H1 (cell line): ENCODE measurements at regions not wholly inside any gene's neighbourhood (a gene's known extent, or its start where the extent isn't known, plus 50 kb on each side); places are given as distances from the start of the nearest gene placed in this dataset.
A peak's percentile ranks its signal among the peaks of the same experiment; 100 is the strongest.

ENCODE experiments used
- CHD1 ChIP-seq: IDR thresholded peaks from 2 replicates; pipeline ENCODE4 v1.6.1; 2012; ENCODE audit warnings: low read depth, low read length, improper control_type of control experiment
- FOSL1 ChIP-seq: IDR thresholded peaks from 2 replicates; pipeline ENCODE4 v1.6.1; 2011; ENCODE audit warnings: mild to moderate bottlenecking, low read depth, low read length, moderate library complexity; ENCODE audit not compliant: insufficient read depth
- HDAC2 ChIP-seq, 2 experiments: fragments of 300-600 bp in 1 of 2; sonication (generic) in 1 of 2; IDR thresholded peaks; 2 replicates each; pipeline ENCODE4 v1.6.1; 2011 to 2012; ENCODE audit warnings: low read depth in 2 of 2, low read length in 2 of 2, mild to moderate bottlenecking in 2 of 2, moderate library complexity in 2 of 2, borderline replicate concordance in 1 of 2, inconsistent platforms in 1 of 2
- HDAC6 ChIP-seq: IDR thresholded peaks from one replicate; pipeline ENCODE4 v1.7.1; 2012; ENCODE audit warnings: low read depth, mild to moderate bottlenecking, inconsistent platforms, low read length, moderate library complexity
- KDM1A ChIP-seq: fragments of 200-600, 300-600 bp; sonication (generic); IDR thresholded peaks from 2 replicates; pipeline ENCODE4 v1.7.1; 2016; ENCODE audit warnings: mild to moderate bottlenecking, low read length, borderline replicate concordance
- MAFK ChIP-seq: IDR thresholded peaks from 2 replicates; pipeline ENCODE4 v1.6.1; 2012; ENCODE audit warnings: low read depth, mild to moderate bottlenecking, improper control_type of control experiment, low read length
- NANOG ChIP-seq: IDR thresholded peaks from 2 replicates; pipeline ENCODE4 v1.6.1; 2011; ENCODE audit warnings: low read length, low read depth, mild to moderate bottlenecking, inconsistent platforms; ENCODE audit not compliant: insufficient read depth, poor library complexity, severe bottlenecking
- RFX5 ChIP-seq: IDR thresholded peaks from 2 replicates; pipeline ENCODE4 v1.6.1; 2011; ENCODE audit warnings: low read depth, low read length, improper control_type of control experiment, borderline replicate concordance
- RNF2 ChIP-seq: fragments of 200-900, 300-1000 bp; sonication (generic); IDR thresholded peaks from 2 replicates; pipeline ENCODE4 v1.7.1; 2016; ENCODE audit warnings: borderline replicate concordance, low read depth, mild to moderate bottlenecking, antibody characterized with exemption, low read length; ENCODE audit not compliant: poor library complexity, severe bottlenecking; ENCODE audit errors: missing control alignments
- SP2 ChIP-seq: IDR thresholded peaks from 2 replicates; pipeline ENCODE4 v1.6.1; 2012; ENCODE audit warnings: mild to moderate bottlenecking, low read length, inconsistent platforms
- SRF ChIP-seq: IDR thresholded peaks from 2 replicates; pipeline ENCODE4 v1.6.1; 2011; ENCODE audit warnings: mild to moderate bottlenecking, low read depth, low read length, moderate library complexity
- TAF7 ChIP-seq: optimal IDR thresholded peaks from 2 replicates; pipeline ENCODE3; 2011; ENCODE audit warnings: low read depth, mild to moderate bottlenecking, inconsistent platforms, low read length, moderate library complexity, borderline replicate concordance
- TBP ChIP-seq: IDR thresholded peaks from 2 replicates; pipeline ENCODE4 v1.6.1; 2011; ENCODE audit warnings: low read depth, low read length, improper control_type of control experiment
- TEAD4 ChIP-seq: IDR thresholded peaks from 2 replicates; pipeline ENCODE4 v1.6.1; 2012; ENCODE audit warnings: low read depth, low read length, inconsistent platforms, mixed read lengths
- ZNF274 ChIP-seq: IDR thresholded peaks from 2 replicates; pipeline ENCODE4 v1.7.0; 2012; ENCODE audit warnings: low read length, borderline replicate concordance; ENCODE audit errors: extremely low read depth
- TF ChIP-seq, protein P1 (sequence below): IDR thresholded peaks from 2 replicates; pipeline ENCODE4 v1.6.1; 2011; ENCODE audit warnings: low read depth, mild to moderate bottlenecking, low read length; ENCODE audit not compliant: insufficient read depth
- TF ChIP-seq, protein P2 (sequence below): IDR thresholded peaks from 2 replicates; pipeline ENCODE4 v1.6.1; 2012; ENCODE audit warnings: inconsistent platforms
- TF ChIP-seq, protein P3 (sequence below): IDR thresholded peaks from 2 replicates; pipeline ENCODE4 v1.6.1; 2011; ENCODE audit warnings: low read length, improper control_type of control experiment
- TF ChIP-seq, protein P4 (sequence below): IDR thresholded peaks from 2 replicates; pipeline ENCODE4 v1.6.1; 2012; ENCODE audit warnings: low read length, inconsistent platforms

DNA sequence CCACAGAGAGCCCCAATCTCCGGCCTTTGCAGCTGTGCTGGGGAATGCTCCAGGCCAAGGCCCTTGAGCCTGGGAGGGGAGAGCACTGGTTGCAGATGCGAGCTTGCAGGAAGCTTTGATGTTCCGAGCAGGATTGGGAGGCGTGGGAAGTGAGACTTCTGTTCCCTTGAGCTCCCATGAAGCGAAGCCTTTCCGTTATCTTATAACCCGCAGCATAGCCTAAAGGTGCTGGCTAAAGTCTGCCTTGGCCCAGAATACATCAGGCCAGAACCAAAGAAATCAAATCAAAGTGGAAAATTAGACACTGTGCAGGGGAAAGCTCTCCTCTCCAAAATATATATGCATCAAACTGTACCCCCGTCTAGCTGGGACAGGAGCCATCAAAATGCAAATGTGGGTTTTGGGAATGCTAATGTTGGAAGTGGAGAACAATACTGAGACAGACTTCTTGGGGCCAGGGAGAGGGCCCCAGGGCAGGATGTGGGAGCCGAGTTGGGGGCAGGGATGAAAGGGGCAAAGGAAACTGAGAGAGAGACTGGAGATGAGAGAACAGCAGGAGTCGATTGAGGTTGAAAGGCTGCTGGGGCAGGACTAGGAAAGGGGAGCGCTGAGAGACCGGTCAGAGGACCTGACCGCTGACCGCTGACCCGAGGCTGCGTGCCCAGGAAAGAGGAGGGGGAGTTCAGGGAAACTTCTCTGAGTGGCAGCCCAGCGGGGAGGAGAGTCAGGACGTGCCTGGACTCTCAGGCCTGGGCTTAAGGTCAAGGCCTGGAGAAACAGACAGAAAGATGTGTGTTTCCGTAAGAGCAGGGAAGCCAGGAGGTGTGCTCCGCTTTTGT lies 152.2 kb upstream of the PARP11 start (continued):
- TF ChIP-seq, protein P1, sequence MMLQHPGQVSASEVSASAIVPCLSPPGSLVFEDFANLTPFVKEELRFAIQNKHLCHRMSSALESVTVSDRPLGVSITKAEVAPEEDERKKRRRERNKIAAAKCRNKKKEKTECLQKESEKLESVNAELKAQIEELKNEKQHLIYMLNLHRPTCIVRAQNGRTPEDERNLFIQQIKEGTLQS = no peak
- TF ChIP-seq HDAC6 (no peak), TAF7 (peak; percentile 52), MAFK (no peak), TBP (0 out of 2 replicates have a peak, but pooled peaks have one; percentile 33), ZNF274 (no peak), RFX5 (no peak), CHD1 (no peak), NANOG (peak; percentile 93), FOSL1 (no peak), TEAD4 (no peak), SRF (no peak), RNF2 (peak; percentile 9), KDM1A (peak; percentile 98), SP2 (no peak), HDAC2 (IDR thresholded peaks at IDR 0.05; ENCODE audit: borderline replicate concordance in 1 of 2, low read depth in 2 of 2, low read length in 2 of 2) (peak; percentile 9 to 96; a peak in 2 of 4 replicates)
- TF ChIP-seq, protein P2, sequence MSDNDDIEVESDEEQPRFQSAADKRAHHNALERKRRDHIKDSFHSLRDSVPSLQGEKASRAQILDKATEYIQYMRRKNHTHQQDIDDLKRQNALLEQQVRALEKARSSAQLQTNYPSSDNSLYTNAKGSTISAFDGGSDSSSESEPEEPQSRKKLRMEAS = peak; percentile 72; the same call in 1 of the 2 replicates
- TF ChIP-seq, protein P3, sequence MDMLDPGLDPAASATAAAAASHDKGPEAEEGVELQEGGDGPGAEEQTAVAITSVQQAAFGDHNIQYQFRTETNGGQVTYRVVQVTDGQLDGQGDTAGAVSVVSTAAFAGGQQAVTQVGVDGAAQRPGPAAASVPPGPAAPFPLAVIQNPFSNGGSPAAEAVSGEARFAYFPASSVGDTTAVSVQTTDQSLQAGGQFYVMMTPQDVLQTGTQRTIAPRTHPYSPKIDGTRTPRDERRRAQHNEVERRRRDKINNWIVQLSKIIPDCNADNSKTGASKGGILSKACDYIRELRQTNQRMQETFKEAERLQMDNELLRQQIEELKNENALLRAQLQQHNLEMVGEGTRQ = no peak
- TF ChIP-seq, protein P4, sequence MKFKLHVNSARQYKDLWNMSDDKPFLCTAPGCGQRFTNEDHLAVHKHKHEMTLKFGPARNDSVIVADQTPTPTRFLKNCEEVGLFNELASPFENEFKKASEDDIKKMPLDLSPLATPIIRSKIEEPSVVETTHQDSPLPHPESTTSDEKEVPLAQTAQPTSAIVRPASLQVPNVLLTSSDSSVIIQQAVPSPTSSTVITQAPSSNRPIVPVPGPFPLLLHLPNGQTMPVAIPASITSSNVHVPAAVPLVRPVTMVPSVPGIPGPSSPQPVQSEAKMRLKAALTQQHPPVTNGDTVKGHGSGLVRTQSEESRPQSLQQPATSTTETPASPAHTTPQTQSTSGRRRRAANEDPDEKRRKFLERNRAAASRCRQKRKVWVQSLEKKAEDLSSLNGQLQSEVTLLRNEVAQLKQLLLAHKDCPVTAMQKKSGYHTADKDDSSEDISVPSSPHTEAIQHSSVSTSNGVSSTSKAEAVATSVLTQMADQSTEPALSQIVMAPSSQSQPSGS = peak; percentile 75; the same call in 1 of the 2 replicates
